OCI-LY1 (cell line): ENCODE measurements at regions not wholly inside any gene's neighbourhood (a gene's known extent, or its start where the extent isn't known, plus 50 kb on each side); places are given as distances from the start of the nearest gene placed in this dataset.

Source experiments
- H2AFZ ChIP-seq: fragments of 200-600 bp; sonication (generic), shearing (Covaris generic); 2 replicates; pipeline ENCODE4 v1.6.0; 2014; ENCODE audit warnings: antibody characterized with exemption, mild to moderate bottlenecking, low read length
- H3F3A ChIP-seq: fragments of 200-600 bp; sonication (generic), shearing (Covaris generic); 2 replicates; pipeline ENCODE4 v1.6.0; 2014; ENCODE audit warnings: mild to moderate bottlenecking, antibody characterized with exemption, low read length, moderate library complexity; ENCODE audit not compliant: insufficient read depth
- H3K27ac ChIP-seq: fragments of 200-600 bp; sonication (generic); 2 replicates; pipeline ENCODE4 v1.5.1; 2014; ENCODE audit warnings: low read length, mixed run types, mild to moderate bottlenecking, low read depth; ENCODE audit not compliant: poor library complexity, severe bottlenecking
- H3K27me3 ChIP-seq: fragments of 200-600 bp; sonication (generic); 2 replicates; pipeline ENCODE4 v1.6.0; 2014; ENCODE audit warnings: antibody characterized with exemption, mild to moderate bottlenecking, low read length, moderate library complexity; ENCODE audit not compliant: insufficient read depth
- H3K36me3 ChIP-seq: fragments of 200-600 bp; sonication (generic); 2 replicates; pipeline ENCODE4 v1.6.1; 2014; ENCODE audit warnings: mild to moderate bottlenecking, antibody characterized with exemption, low read length, moderate library complexity, mixed read lengths; ENCODE audit not compliant: insufficient read depth
- H3K4me1 ChIP-seq: fragments of 200-600 bp; sonication (generic); 2 replicates; pipeline ENCODE4 v1.5.1; 2014; ENCODE audit warnings: mild to moderate bottlenecking, low read length, moderate library complexity; ENCODE audit not compliant: insufficient read depth, severe bottlenecking
- H3K4me2 ChIP-seq: fragments of 200-600 bp; sonication (generic), shearing (Covaris generic); 2 replicates; pipeline ENCODE4 v1.6.1; 2014; ENCODE audit warnings: low read length
- H3K4me3 ChIP-seq: fragments of 200-600 bp; sonication (generic); 2 replicates; pipeline ENCODE4 v1.5.1; 2014; ENCODE audit warnings: low read length, low read depth, mild to moderate bottlenecking, mixed read lengths; ENCODE audit not compliant: poor library complexity, severe bottlenecking
- H3K79me2 ChIP-seq: fragments of 200-600 bp; shearing (Covaris generic); 2 replicates; pipeline ENCODE4 v1.6.1; 2016; ENCODE audit warnings: mixed run types, low read length, mixed read lengths; ENCODE audit not compliant: insufficient read depth
- H3K9ac ChIP-seq: fragments of 200-600 bp; sonication (generic), shearing (Covaris generic); 2 replicates; pipeline ENCODE4 v1.6.1; 2014; ENCODE audit warnings: mild to moderate bottlenecking, low read length, mixed read lengths
- H3K9me2 ChIP-seq: fragments of 200-600 bp; sonication (generic), shearing (Covaris generic); 2 replicates; pipeline ENCODE4 v1.6.1; 2014; ENCODE audit warnings: low read depth, mild to moderate bottlenecking, low read length, mixed read lengths
- H3K9me3 ChIP-seq: fragments of 200-600 bp; shearing (Covaris generic); 2 replicates; pipeline ENCODE4 v1.6.1; 2014; ENCODE audit warnings: low read length, mixed read lengths
- H4K20me1 ChIP-seq: fragments of 200-600 bp; sonication (generic), shearing (Covaris generic); 2 replicates; pipeline ENCODE4 v1.6.0; 2016; ENCODE audit warnings: mild to moderate bottlenecking, low read length; ENCODE audit not compliant: insufficient read depth
- CTCF ChIP-seq: fragments of 200-600 bp; sonication (generic), shearing (Covaris generic); IDR thresholded peaks from 2 replicates; pipeline ENCODE4 v1.5.1; 2017; ENCODE audit warnings: mild to moderate bottlenecking, antibody characterized with exemption, low read length, moderate library complexity, mixed read lengths
- EZH2 ChIP-seq: fragments of 200-600 bp; sonication (generic), shearing (Covaris generic); IDR thresholded peaks from 2 replicates; pipeline ENCODE4 v1.8.0; 2017; ENCODE audit warnings: borderline replicate concordance, mixed run types, mild to moderate bottlenecking, antibody characterized with exemption, low read length, moderate library complexity, mixed read lengths

- Histone ChIP-seq H4K20me1 (no peaks in the 10 kb centered on the region), H2AFZ (no peak overlapping the region), H3K27me3 (no peaks in the 10 kb centered on the region), H3K4me3 (no peak overlapping the region), H3K9ac (no peak overlapping the region), H3F3A (no peaks in the 10 kb centered on the region), H3K4me2 (no peak overlapping the region), H3K36me3 (no peaks in the 10 kb centered on the region), H3K9me3 (no peaks in the 10 kb centered on the region), H3K9me2 (no peaks in the 10 kb centered on the region), H3K27ac (no peak overlapping the region), H3K4me1 (no peaks in the 10 kb centered on the region), H3K79me2 (no peaks in the 10 kb centered on the region)
- TF ChIP-seq EZH2 (no peak), CTCF (no peak)
Observed at GRCh38 chrX:13396924-13397323, 77.1 kb upstream of the ATXN3L start.

- H3K4me3 ChIP-seq: no peak overlapping the region
- H3K79me2 ChIP-seq: no peaks in the 10 kb centered on the region
- H3K27me3 ChIP-seq: no peaks in the 10 kb centered on the region
- no peaks in the 10 kb centered on the region for H3K9me2 ChIP-seq
- no peak for TF ChIP-seq CTCF
- no peak for TF ChIP-seq EZH2
- H3K9me3 ChIP-seq: no peaks in the 10 kb centered on the region
- no peak overlapping the region for H2AFZ ChIP-seq
- H3F3A ChIP-seq: no peaks in the 10 kb centered on the region
- H3K36me3 ChIP-seq: no peaks in the 10 kb centered on the region
- no peak overlapping the region for H3K27ac ChIP-seq
- H3K4me1 ChIP-seq: peaks cover 26% of the 10 kb centered on the region
- no peaks in the 10 kb centered on the region for H4K20me1 ChIP-seq
- no peak overlapping the region for H3K4me2 ChIP-seq
- H3K9ac ChIP-seq: no peak overlapping the region
Observed at GRCh38 chrX:13389501-13389900, 69.6 kb upstream of the ATXN3L start.

DNA sequence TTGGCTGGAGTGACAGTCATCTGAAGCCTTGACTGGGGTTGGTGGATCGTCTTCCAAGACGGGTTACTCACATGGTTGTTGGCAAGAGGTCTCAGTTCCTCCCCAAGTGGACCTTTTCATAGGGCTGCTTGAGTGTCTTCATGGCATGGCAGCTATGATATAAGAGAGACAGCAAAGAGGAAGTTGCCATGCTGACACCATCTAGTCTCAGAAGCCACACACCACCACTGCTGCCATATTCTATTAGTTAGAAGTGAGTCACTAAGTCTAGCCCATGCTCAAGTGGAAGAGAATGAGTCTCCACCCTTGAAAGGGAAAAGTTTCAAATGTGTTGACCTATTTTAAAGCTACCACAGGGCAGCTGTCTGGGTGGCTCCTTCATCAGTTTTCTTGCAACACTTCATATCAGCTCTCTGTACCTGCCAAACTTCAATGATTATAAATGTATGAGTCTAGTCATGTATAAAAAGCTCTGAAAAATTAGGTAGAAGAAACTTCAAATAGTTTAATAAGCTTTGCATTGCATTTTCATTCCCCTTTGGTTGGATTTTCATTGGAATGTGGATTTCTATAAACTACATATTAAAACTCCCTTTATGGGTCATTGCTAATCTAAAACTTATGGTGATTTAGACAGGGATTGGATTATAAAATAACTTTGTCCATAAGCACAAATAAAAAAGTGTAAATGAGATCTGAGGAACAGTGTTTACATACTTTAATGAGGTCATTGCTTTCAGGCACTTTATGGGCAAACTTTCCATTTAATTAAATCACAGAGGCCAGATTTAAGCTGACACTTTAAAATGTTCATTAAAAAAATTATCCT is 68.0 kb upstream of the ATXN3L start:
- Histone ChIP-seq H2AFZ (no peak overlapping the region), H3K9ac (no peak overlapping the region)

More for the DNA sequence above, 68.0 kb upstream of the ATXN3L start:
- Histone ChIP-seq H3F3A (no peaks in the 10 kb centered on the region), H4K20me1 (no peaks in the 10 kb centered on the region), H3K27ac (peak overlapping the region; percentile 55), H3K9me3 (no peaks in the 10 kb centered on the region), H3K4me2 (no peak overlapping the region), H3K79me2 (no peaks in the 10 kb centered on the region), H3K27me3 (no peaks in the 10 kb centered on the region), H3K4me3 (no peak overlapping the region), H3K4me1 (peaks cover 42% of the 10 kb centered on the region), H3K9me2 (no peaks in the 10 kb centered on the region), H3K36me3 (no peaks in the 10 kb centered on the region)
- no peak for TF ChIP-seq CTCF
- no peak for TF ChIP-seq EZH2
